Heart right ventricle (tissue), 16 donors: ENCODE measurements at regions not wholly inside any gene's neighbourhood (a gene's known extent, or its start where the extent isn't known, plus 50 kb on each side); places are given as distances from the start of the nearest gene placed in this dataset.
"Not testable (repeated sequence)": the region's sequence is repeated elsewhere in the genome, so short reads cannot be mapped to it uniquely, and the experiment has no call there.

Experiments used
- ATAC-seq, 8 donors: fragments of 200-7000 bp; cut with Tn5 transposase; one replicate each; pipeline ENCODE4 v1.9.1; 2020; ENCODE audit warnings: mild to moderate bottlenecking in 8 of 8, moderate library complexity in 8 of 8, moderate number of reproducible peaks in 1 of 8
- DNase-seq, 2 donors: peaks; one replicate each; pipeline ENCODE4 v3.0.0-alpha.2; 2020
- H3K27ac ChIP-seq, 10 donors: fragments of 200-600 bp; sonication (generic) in 2 of 10; one replicate each; pipeline versions ENCODE4 v1.5.0 to v1.8.0; 2020 to 2022; ENCODE audit warnings: mild to moderate bottlenecking in 3 of 10
- H3K27me3 ChIP-seq, 7 donors: fragments of 200-600 bp; one replicate each; pipeline ENCODE4 v1.8.0; 2021 to 2022; ENCODE audit warnings: mild to moderate bottlenecking in 2 of 7
- H3K36me3 ChIP-seq, 9 donors: fragments of 200-600 bp; sonication (generic) in 1 of 9; one replicate each; pipeline versions ENCODE4 v1.5.0 to v1.8.0; 2020 to 2022; ENCODE audit warnings: mild to moderate bottlenecking in 2 of 9
- H3K4me1 ChIP-seq, 9 donors: fragments of 200-600 bp; sonication (generic) in 1 of 9; one replicate each; pipeline versions ENCODE4 v1.5.0 to v1.8.0; 2020 to 2022; ENCODE audit warnings: mild to moderate bottlenecking in 4 of 9
- H3K4me3 ChIP-seq, 10 donors: fragments of 200-600 bp; sonication (generic) in 2 of 10; one replicate each; pipeline versions ENCODE4 v1.5.0 to v1.8.0; 2020 to 2022; ENCODE audit warnings: mild to moderate bottlenecking in 7 of 10, moderate library complexity in 2 of 10
- H3K9me3 ChIP-seq, 11 donors: fragments of 200-600 bp in 10 of 11; sonication (generic) in 2 of 11; one replicate each; pipeline versions ENCODE4 v1.5.0 to v1.8.0; 2013 to 2022; ENCODE audit warnings: mild to moderate bottlenecking in 2 of 11, control low read depth in 1 of 11, moderate library complexity in 1 of 11
- CTCF ChIP-seq, 9 donors: fragments of 200-600 bp; sonication (generic) in 2 of 9; IDR thresholded peaks; one replicate each; pipeline versions ENCODE4 v1.5.0 to v1.8.0; 2021 to 2022; ENCODE audit warnings: antibody characterized with exemption in 9 of 9, mild to moderate bottlenecking in 5 of 9, moderate library complexity in 1 of 9
- WGBS, 2 donors: extraction: QIAGEN DNeasy Blood & Tissue Kit; methylation state at CpG; one replicate each; pipeline ENCODE4 v1.1.7; 2013; ENCODE audit warnings: inconsistent platforms in 1 of 2; 5-methylcytosine and 5-hydroxymethylcytosine counted together
- intact Hi-C, 10 donors: fragments of 100-400 bp; cut with DNase I; formaldehyde crosslinking; loops; one replicate each; pipeline versions ENCODE4 v1.11.1 to v1.14.2; 2022
- donor health status: Arrhythmogenic right ventricular cardiomyopathy.
- donor health status: ischemic (EF 13 %, LVEDD 7.1; RV severe dilation, severe dysfunction).
- donor health status: healthy with polysubstance abuse.
- donor health status: DM: no; HTN: yes; CAD: no.
- donor health status: DM: no; HTN: no; CAD: no.
- donor health status: ischemic (EF 25% LVEDD 6.9; RV normal size, moderate dysfunction).
- donor health status: ischemic (EF 25% LVEDD 5.7; RV mildly dilated, moderate dysfunction).
- donor health status: healthy.
- donor health status: DM: yes; HTN: yes; CAD: no.
- donor health status: Ischemic cardiomyopathy.
- donor health status: ischemic (EF 35%, LVEDD 5.7; RV mildly dilated, moderate dysfunction).
- donor health status: nonischemic (EF 11% LVEDD 7.7; RV severe dilation, severe dysfunction).
- donor health status: DM: yes; HTN: yes; CAD: no.
- donor health status: PGD.
- donor health status: ischemic (EF 29% LVEDD 5.4; RV normal size, mild dysfunction).
- donor health status: nonischemic (EF 23%, LVEDD 6.1; RV moderate dilation, normal function).

DNA sequence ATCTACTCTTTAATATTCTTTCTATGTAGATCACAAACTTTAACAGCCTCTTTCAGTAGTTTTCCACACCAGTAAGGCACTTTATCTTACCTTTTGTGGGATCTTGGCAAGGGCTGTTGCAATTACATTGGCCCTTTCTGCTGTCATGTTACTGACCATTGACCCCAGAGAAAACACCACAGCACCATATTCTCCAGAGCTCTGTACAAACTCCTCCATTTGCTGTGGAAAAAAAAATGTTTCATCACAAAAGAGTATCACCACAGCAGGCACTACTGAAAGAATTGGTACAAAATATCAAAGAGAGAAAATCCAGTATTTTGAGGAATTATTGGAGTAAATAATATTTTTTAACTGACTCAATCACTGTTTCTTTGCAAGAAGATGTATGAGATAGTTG, 62.3 kb upstream of the UGT2A3 start:
- H3K9me3 ChIP-seq, ATAC-seq, intact Hi-C loops: not testable (repeated sequence)

GRCh38 chr4:69017986-69018385, 66.4 kb upstream of the UGT2A3 start:
- H3K36me3 ChIP-seq, H3K4me1 ChIP-seq, H3K4me3 ChIP-seq, H3K27me3 ChIP-seq, intact Hi-C loops, H3K9me3 ChIP-seq, ATAC-seq, DNase-seq, H3K27ac ChIP-seq: not testable (repeated sequence)
- WGBS, 2 donors: 59 to 75% methylated on average over 3 of the region's 3 CpGs

More for the DNA sequence above, 62.3 kb upstream of the UGT2A3 start:
- not testable (repeated sequence) for DNase-seq, H3K27me3 ChIP-seq, H3K36me3 ChIP-seq, H3K27ac ChIP-seq, H3K4me3 ChIP-seq, H3K4me1 ChIP-seq

DNA sequence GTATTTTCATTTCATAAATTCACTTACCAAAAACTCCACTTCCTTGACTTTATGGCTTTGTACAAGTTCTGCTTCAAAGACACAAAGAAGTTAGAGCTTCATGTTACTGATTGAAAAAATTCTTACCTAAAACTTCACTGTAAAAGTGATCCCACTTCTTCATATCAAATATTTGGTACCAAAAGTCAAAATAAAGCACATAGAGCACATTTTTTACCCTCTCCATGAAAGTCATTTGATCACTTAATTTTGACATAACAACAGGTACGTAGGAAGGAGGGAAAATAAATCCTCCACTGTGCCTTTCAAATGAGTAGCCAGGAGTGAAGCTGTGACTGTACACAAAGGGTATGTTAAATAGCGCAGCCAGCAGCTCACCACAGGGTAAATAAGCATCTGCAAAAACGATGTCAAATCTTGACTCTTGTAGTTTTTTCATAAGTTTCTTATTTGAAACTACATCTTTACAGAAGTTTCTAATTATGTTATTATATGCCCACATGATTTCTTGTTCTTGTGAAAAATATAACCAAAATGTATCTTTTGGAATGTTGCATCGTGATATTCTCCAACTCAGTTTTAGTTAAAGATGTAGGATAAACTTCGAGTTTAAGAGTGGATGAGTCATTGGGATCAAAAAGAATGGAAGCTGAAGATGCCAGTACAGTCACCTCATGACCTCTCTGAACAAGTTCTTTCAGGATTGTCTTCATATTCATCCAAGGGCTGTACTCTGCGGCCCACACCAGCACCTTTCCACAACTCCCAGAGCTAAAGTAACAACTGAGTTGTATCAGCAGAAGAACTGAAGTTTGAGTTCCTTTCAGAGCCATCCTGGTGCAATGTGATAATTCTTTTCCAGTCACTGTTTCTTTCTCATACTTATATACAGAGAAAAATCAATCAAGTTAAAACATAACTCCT, 68.2 kb upstream of the UGT2A3 start:
- intact Hi-C loops, H3K36me3 ChIP-seq, H3K27me3 ChIP-seq, H3K27ac ChIP-seq, H3K4me3 ChIP-seq, H3K4me1 ChIP-seq, DNase-seq, ATAC-seq, H3K9me3 ChIP-seq: not testable (repeated sequence)
- WGBS, 2 donors: 62 to 71% methylated on average over 6 of the region's 6 CpGs

- ATAC-seq, H3K27ac ChIP-seq, intact Hi-C loops, DNase-seq, H3K9me3 ChIP-seq, H3K4me3 ChIP-seq, H3K4me1 ChIP-seq, H3K27me3 ChIP-seq, H3K36me3 ChIP-seq: not testable (repeated sequence)
- WGBS, 2 donors: 43 to 46% methylated on average over 2 of the region's 2 CpGs
These were observed 68.8 kb upstream of the UGT2A3 start for GRCh38 chr4:69020462-69020807.

GRCh38 chr4:69025191-69025998, 70.9 kb upstream of the UGT2B7 start:
- no peak for TF ChIP-seq CTCF (IDR thresholded peaks at IDR 0.05)
- no peak for ATAC-seq
- 57 to 58% methylated on average over 4 of the region's 4 CpGs for WGBS, 2 donors
- no peak overlapping the region for H3K4me3 ChIP-seq
- H3K36me3 ChIP-seq: no peaks in the 10 kb centered on the region
- H3K27me3 ChIP-seq: no peaks in the 10 kb centered on the region
- intact Hi-C loops: no loop called here
- DNase-seq: no peak
- H3K9me3 ChIP-seq: no peaks in the 10 kb centered on the region
- H3K4me1 ChIP-seq: no peaks in the 10 kb centered on the region
- no peak overlapping the region for H3K27ac ChIP-seq

- Histone ChIP-seq H3K36me3 (no peaks in the 10 kb centered on the region), H3K27ac (no peak overlapping the region), H3K4me3 (no peak overlapping the region), H3K4me1 (no peaks in the 10 kb centered on the region), H3K9me3 (no peaks in the 10 kb centered on the region), H3K27me3 (no peaks in the 10 kb centered on the region)
- intact Hi-C loops: no loop called here
- DNase-seq (no peak), ATAC-seq (no peak)
- TF ChIP-seq CTCF (IDR thresholded peaks at IDR 0.05): no peak
These were observed 70.3 kb upstream of the UGT2B7 start for GRCh38 chr4:69025999-69026387.
